GM23338 (cell line): ENCODE measurements at regions not wholly inside any gene's neighbourhood (a gene's known extent, or its start where the extent isn't known, plus 50 kb on each side); places are given as distances from the start of the nearest gene placed in this dataset.

Experiments used
- ATAC-seq: fragments of 200-7000 bp; cut with Tn5 transposase; 3 replicates; pipeline ENCODE4 v1.9.1; 2020
- DNase-seq: peaks from one replicate; pipeline ENCODE4 v3.0.0-alpha.2; 2015; ENCODE audit warnings: low spot score
- H2AFZ ChIP-seq: fragments of 200-600 bp; sonication (generic); 2 replicates; pipeline ENCODE4 v1.8.0; 2016; ENCODE audit warnings: antibody characterized with exemption, mild to moderate bottlenecking, moderate library complexity
- H3F3A ChIP-seq: fragments of 200-600 bp; sonication (generic); replicated peaks from 2 replicates; pipeline ENCODE4 v1.8.0; 2017; ENCODE audit warnings: antibody characterized with exemption, mixed run types, low read depth
- H3K27ac ChIP-seq: fragments of 200-600 bp; sonication (generic); 2 replicates; pipeline ENCODE4 v1.6.1; 2016; ENCODE audit warnings: low read depth
- H3K27me3 ChIP-seq: fragments of 200-600 bp; sonication (generic); 2 replicates; pipeline ENCODE4 v1.8.0; 2016; ENCODE audit warnings: mild to moderate bottlenecking, mixed run types, moderate library complexity; ENCODE audit not compliant: insufficient read depth
- H3K36me3 ChIP-seq: fragments of 200-600 bp; sonication (generic); 2 replicates; pipeline ENCODE4 v1.8.0; 2016; ENCODE audit warnings: mild to moderate bottlenecking; ENCODE audit not compliant: insufficient read depth
- H3K4me1 ChIP-seq: fragments of 200-600 bp; sonication (generic); 2 replicates; pipeline ENCODE4 v1.8.0; 2016; ENCODE audit warnings: mild to moderate bottlenecking, moderate library complexity; ENCODE audit not compliant: insufficient read depth
- H3K4me2 ChIP-seq: fragments of 200-600 bp; sonication (generic); 2 replicates; pipeline ENCODE4 v1.7.1; 2017; ENCODE audit warnings: mixed run types
- H3K4me3 ChIP-seq: fragments of 200-600 bp; sonication (generic); 2 replicates; pipeline ENCODE4 v1.6.1; 2016; ENCODE audit warnings: mixed run types
- H3K79me2 ChIP-seq: fragments of 200-600 bp; sonication (generic); replicated peaks from 2 replicates; pipeline ENCODE4 v1.8.0; 2017; ENCODE audit warnings: mild to moderate bottlenecking; ENCODE audit not compliant: insufficient read depth
- H3K9me2 ChIP-seq: fragments of 200-600 bp; sonication (generic); 2 replicates; pipeline ENCODE4 v1.8.0; 2017; ENCODE audit not compliant: insufficient read depth
- H4K20me1 ChIP-seq: fragments of 200-600 bp; sonication (generic); replicated peaks from 2 replicates; pipeline ENCODE4 v1.8.0; 2017; ENCODE audit warnings: mild to moderate bottlenecking; ENCODE audit not compliant: insufficient read depth
- H3K27ac Mint-ChIP-seq: 2 replicates; pipeline ENCODE4 v1.8.0; 2020; ENCODE audit warnings: inconsistent platforms, mild to moderate bottlenecking, moderate library complexity, mixed read lengths
- H3K27me3 Mint-ChIP-seq: 3 replicates; pipeline ENCODE4 v1.8.0; 2022; ENCODE audit warnings: low read depth, mild to moderate bottlenecking, moderate library complexity, mixed read lengths, inconsistent platforms; ENCODE audit not compliant: insufficient read depth, poor library complexity
- H3K36me3 Mint-ChIP-seq: 3 replicates; pipeline ENCODE4 v1.8.0; 2021; ENCODE audit warnings: low read depth, mild to moderate bottlenecking, inconsistent platforms, moderate library complexity, mixed read lengths
- H3K4me1 Mint-ChIP-seq: 3 replicates; pipeline ENCODE4 v1.8.0; 2020; ENCODE audit warnings: mild to moderate bottlenecking, inconsistent platforms, mixed read lengths
- H3K4me3 Mint-ChIP-seq: 3 replicates; pipeline ENCODE4 v1.8.0; 2021; ENCODE audit warnings: moderate library complexity, mild to moderate bottlenecking, inconsistent platforms, mixed read lengths
- H3K9me3 Mint-ChIP-seq: 3 replicates; pipeline ENCODE4 v1.8.0; 2020; ENCODE audit warnings: moderate library complexity, mild to moderate bottlenecking, inconsistent platforms, mixed read lengths
- CREB1 ChIP-seq: fragments of 250-450 bp; sonication (Bioruptor Pico); IDR thresholded peaks from 2 replicates; pipeline ENCODE4 v1.5.0; 2020; ENCODE audit warnings: low read depth, mild to moderate bottlenecking, moderate library complexity
- EZH2 ChIP-seq: fragments of 200-600 bp; sonication (generic); IDR thresholded peaks from one replicate; pipeline ENCODE4 v1.8.0; 2017; ENCODE audit warnings: antibody characterized with exemption, mild to moderate bottlenecking, low read depth; ENCODE audit not compliant: unreplicated experiment
- EZH2phosphoT487 ChIP-seq: fragments of 200-600 bp; sonication (generic); IDR thresholded peaks from one replicate; pipeline ENCODE4 v1.8.1; 2018; ENCODE audit warnings: antibody characterized with exemption; ENCODE audit not compliant: unreplicated experiment
- JUNB ChIP-seq: IDR thresholded peaks from one replicate; pipeline ENCODE4 v1.6.1; 2016; ENCODE audit warnings: antibody characterized with exemption; ENCODE audit not compliant: unreplicated experiment
- NANOG ChIP-seq: IDR thresholded peaks from 2 replicates; pipeline ENCODE4 v1.6.1; 2016; ENCODE audit warnings: antibody characterized with exemption, borderline replicate concordance
- POLR2AphosphoS5 ChIP-seq: IDR thresholded peaks from 2 replicates; pipeline ENCODE4 v1.6.1; 2016; ENCODE audit warnings: antibody characterized with exemption, low read depth
- STAT1 ChIP-seq: IDR thresholded peaks from one replicate; pipeline ENCODE4 v1.6.1; 2016; ENCODE audit warnings: antibody characterized with exemption; ENCODE audit not compliant: unreplicated experiment
- ZNF114 ChIP-seq: fragments of 250-450 bp; sonication (Bioruptor Pico); IDR thresholded peaks from 2 replicates; pipeline ENCODE4 v1.5.0; 2020; ENCODE audit warnings: mild to moderate bottlenecking, moderate library complexity
- ZNF331 ChIP-seq: fragments of 250-450 bp; sonication (Bioruptor Pico); IDR thresholded peaks from 2 replicates; pipeline ENCODE4 v1.5.0; 2020; ENCODE audit warnings: low read depth, mild to moderate bottlenecking, moderate library complexity
- TF ChIP-seq, protein P1 (sequence below): IDR thresholded peaks from 2 replicates; pipeline ENCODE4 v1.6.1; 2016; ENCODE audit warnings: antibody characterized with exemption
- TF ChIP-seq, protein P2 (sequence below): IDR thresholded peaks from one replicate; pipeline ENCODE4 v1.6.1; 2018; ENCODE audit warnings: antibody characterized with exemption; ENCODE audit not compliant: unreplicated experiment
- TF ChIP-seq, protein P3 (sequence below): fragments of 250-450 bp; sonication (Bioruptor Pico); IDR thresholded peaks from 2 replicates; pipeline ENCODE4 v1.5.0; 2020; ENCODE audit warnings: mild to moderate bottlenecking, moderate library complexity
- TF ChIP-seq, protein P4 (sequence below), 2 experiments: fragments of 200-600 bp in 1 of 2; sonication (generic) in 1 of 2; conservative IDR thresholded peaks; 2 replicates each; pipeline versions ENCODE4 v1.5.1 to v1.6.1; 2016 to 2017; ENCODE audit warnings: antibody characterized with exemption in 2 of 2, low read depth in 2 of 2, mild to moderate bottlenecking in 2 of 2, moderate library complexity in 1 of 2

DNA sequence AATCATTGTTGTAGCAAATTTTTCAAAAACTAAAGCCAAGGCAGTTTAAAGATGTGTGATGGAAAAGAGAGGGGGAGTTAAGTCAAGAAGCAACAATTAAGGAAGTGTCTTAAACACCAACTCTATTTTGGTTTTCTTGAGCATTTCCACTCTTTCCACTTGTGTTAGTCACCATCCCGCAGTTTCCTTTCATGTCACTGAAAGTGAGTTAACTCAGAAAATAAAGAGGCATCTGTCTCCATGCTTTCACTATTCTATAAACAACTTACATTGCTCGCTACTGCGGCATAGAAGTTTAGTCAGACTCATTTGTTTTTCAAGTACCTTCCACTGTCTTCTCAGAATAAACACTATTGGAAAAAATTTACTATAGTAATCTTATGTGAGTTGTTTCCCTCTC lies 284.9 kb upstream of the SEMA3D start:
- Histone ChIP-seq H3K27ac (no peak overlapping the region), H3K9me2 (no peaks in the 10 kb centered on the region), H3K4me3 (no peak overlapping the region), H3K36me3 (no peaks in the 10 kb centered on the region), H3F3A (no peaks in the 10 kb centered on the region), H3K27me3 (no peaks in the 10 kb centered on the region), H3K4me2 (no peak overlapping the region), H3K4me1 (no peaks in the 10 kb centered on the region), H2AFZ (no peak overlapping the region), H4K20me1 (no peaks in the 10 kb centered on the region), H3K79me2 (no peaks in the 10 kb centered on the region)
- ATAC-seq: no peak
- no peak overlapping the region for H3K4me3 Mint-ChIP-seq
- H3K4me1 Mint-ChIP-seq: peaks cover 6% of the 10 kb centered on the region; the same call in 2 of the 3 replicates
- no peak for DNase-seq
- H3K36me3 Mint-ChIP-seq: no peaks in the 10 kb centered on the region
- peaks cover 2% of the 10 kb centered on the region for H3K27me3 Mint-ChIP-seq
- no peak overlapping the region for H3K27ac Mint-ChIP-seq
- H3K9me3 Mint-ChIP-seq: no peaks in the 10 kb centered on the region
- TF ChIP-seq, protein P1, sequence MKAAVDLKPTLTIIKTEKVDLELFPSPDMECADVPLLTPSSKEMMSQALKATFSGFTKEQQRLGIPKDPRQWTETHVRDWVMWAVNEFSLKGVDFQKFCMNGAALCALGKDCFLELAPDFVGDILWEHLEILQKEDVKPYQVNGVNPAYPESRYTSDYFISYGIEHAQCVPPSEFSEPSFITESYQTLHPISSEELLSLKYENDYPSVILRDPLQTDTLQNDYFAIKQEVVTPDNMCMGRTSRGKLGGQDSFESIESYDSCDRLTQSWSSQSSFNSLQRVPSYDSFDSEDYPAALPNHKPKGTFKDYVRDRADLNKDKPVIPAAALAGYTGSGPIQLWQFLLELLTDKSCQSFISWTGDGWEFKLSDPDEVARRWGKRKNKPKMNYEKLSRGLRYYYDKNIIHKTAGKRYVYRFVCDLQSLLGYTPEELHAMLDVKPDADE: no peak
- TF ChIP-seq EZH2: no peak
- TF ChIP-seq ZNF114 (CRISPR knock-in tag): no peak
- no peak for TF ChIP-seq ZNF331 (CRISPR knock-in tag)
- TF ChIP-seq, protein P2, sequence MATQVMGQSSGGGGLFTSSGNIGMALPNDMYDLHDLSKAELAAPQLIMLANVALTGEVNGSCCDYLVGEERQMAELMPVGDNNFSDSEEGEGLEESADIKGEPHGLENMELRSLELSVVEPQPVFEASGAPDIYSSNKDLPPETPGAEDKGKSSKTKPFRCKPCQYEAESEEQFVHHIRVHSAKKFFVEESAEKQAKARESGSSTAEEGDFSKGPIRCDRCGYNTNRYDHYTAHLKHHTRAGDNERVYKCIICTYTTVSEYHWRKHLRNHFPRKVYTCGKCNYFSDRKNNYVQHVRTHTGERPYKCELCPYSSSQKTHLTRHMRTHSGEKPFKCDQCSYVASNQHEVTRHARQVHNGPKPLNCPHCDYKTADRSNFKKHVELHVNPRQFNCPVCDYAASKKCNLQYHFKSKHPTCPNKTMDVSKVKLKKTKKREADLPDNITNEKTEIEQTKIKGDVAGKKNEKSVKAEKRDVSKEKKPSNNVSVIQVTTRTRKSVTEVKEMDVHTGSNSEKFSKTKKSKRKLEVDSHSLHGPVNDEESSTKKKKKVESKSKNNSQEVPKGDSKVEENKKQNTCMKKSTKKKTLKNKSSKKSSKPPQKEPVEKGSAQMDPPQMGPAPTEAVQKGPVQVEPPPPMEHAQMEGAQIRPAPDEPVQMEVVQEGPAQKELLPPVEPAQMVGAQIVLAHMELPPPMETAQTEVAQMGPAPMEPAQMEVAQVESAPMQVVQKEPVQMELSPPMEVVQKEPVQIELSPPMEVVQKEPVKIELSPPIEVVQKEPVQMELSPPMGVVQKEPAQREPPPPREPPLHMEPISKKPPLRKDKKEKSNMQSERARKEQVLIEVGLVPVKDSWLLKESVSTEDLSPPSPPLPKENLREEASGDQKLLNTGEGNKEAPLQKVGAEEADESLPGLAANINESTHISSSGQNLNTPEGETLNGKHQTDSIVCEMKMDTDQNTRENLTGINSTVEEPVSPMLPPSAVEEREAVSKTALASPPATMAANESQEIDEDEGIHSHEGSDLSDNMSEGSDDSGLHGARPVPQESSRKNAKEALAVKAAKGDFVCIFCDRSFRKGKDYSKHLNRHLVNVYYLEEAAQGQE: no peak
- no peak for TF ChIP-seq POLR2AphosphoS5
- TF ChIP-seq, protein P3, sequence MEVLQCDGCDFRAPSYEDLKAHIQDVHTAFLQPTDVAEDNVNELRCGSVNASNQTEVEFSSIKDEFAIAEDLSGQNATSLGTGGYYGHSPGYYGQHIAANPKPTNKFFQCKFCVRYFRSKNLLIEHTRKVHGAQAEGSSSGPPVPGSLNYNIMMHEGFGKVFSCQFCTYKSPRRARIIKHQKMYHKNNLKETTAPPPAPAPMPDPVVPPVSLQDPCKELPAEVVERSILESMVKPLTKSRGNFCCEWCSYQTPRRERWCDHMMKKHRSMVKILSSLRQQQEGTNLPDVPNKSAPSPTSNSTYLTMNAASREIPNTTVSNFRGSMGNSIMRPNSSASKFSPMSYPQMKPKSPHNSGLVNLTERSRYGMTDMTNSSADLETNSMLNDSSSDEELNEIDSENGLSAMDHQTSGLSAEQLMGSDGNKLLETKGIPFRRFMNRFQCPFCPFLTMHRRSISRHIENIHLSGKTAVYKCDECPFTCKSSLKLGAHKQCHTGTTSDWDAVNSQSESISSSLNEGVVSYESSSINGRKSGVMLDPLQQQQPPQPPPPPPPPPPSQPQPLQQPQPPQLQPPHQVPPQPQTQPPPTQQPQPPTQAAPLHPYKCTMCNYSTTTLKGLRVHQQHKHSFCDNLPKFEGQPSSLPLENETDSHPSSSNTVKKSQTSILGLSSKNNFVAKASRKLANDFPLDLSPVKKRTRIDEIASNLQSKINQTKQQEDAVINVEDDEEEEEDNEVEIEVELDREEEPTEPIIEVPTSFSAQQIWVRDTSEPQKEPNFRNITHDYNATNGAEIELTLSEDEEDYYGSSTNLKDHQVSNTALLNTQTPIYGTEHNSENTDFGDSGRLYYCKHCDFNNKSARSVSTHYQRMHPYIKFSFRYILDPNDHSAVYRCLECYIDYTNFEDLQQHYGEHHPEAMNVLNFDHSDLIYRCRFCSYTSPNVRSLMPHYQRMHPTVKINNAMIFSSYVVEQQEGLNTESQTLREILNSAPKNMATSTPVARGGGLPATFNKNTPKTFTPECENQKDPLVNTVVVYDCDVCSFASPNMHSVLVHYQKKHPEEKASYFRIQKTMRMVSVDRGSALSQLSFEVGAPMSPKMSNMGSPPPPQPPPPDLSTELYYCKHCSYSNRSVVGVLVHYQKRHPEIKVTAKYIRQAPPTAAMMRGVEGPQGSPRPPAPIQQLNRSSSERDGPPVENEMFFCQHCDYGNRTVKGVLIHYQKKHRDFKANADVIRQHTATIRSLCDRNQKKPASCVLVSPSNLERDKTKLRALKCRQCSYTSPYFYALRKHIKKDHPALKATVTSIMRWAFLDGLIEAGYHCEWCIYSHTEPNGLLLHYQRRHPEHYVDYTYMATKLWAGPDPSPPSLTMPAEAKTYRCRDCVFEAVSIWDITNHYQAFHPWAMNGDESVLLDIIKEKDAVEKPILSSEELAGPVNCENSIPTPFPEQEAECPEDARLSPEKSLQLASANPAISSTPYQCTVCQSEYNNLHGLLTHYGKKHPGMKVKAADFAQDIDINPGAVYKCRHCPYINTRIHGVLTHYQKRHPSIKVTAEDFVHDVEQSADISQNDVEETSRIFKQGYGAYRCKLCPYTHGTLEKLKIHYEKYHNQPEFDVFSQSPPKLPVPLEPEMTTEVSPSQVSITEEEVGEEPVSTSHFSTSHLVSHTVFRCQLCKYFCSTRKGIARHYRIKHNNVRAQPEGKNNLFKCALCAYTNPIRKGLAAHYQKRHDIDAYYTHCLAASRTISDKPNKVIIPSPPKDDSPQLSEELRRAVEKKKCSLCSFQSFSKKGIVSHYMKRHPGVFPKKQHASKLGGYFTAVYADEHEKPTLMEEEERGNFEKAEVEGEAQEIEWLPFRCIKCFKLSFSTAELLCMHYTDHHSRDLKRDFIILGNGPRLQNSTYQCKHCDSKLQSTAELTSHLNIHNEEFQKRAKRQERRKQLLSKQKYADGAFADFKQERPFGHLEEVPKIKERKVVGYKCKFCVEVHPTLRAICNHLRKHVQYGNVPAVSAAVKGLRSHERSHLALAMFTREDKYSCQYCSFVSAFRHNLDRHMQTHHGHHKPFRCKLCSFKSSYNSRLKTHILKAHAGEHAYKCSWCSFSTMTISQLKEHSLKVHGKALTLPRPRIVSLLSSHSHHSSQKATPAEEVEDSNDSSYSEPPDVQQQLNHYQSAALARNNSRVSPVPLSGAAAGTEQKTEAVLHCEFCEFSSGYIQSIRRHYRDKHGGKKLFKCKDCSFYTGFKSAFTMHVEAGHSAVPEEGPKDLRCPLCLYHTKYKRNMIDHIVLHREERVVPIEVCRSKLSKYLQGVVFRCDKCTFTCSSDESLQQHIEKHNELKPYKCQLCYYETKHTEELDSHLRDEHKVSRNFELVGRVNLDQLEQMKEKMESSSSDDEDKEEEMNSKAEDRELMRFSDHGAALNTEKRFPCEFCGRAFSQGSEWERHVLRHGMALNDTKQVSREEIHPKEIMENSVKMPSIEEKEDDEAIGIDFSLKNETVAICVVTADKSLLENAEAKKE (CRISPR knock-in tag): no peak
- TF ChIP-seq, protein P4, sequence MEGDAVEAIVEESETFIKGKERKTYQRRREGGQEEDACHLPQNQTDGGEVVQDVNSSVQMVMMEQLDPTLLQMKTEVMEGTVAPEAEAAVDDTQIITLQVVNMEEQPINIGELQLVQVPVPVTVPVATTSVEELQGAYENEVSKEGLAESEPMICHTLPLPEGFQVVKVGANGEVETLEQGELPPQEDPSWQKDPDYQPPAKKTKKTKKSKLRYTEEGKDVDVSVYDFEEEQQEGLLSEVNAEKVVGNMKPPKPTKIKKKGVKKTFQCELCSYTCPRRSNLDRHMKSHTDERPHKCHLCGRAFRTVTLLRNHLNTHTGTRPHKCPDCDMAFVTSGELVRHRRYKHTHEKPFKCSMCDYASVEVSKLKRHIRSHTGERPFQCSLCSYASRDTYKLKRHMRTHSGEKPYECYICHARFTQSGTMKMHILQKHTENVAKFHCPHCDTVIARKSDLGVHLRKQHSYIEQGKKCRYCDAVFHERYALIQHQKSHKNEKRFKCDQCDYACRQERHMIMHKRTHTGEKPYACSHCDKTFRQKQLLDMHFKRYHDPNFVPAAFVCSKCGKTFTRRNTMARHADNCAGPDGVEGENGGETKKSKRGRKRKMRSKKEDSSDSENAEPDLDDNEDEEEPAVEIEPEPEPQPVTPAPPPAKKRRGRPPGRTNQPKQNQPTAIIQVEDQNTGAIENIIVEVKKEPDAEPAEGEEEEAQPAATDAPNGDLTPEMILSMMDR (conservative IDR thresholded peaks at IDR 0.05; ENCODE audit: low read depth in 2 of 2): no peak
- TF ChIP-seq JUNB: no peak
- no peak for TF ChIP-seq STAT1
- no peak for TF ChIP-seq EZH2phosphoT487
- no peak for TF ChIP-seq CREB1 (CRISPR knock-in tag)
- no peak for TF ChIP-seq NANOG
